CD1c-positive myeloid dendritic cell (primary cell): ENCODE measurements at regions not wholly inside any gene's neighbourhood (a gene's known extent, or its start where the extent isn't known, plus 50 kb on each side); places are given as distances from the start of the nearest gene placed in this dataset.
A peak's percentile ranks its signal among the peaks of the same experiment; 100 is the strongest.
"Not testable (repeated sequence)": the region's sequence is repeated elsewhere in the genome, so short reads cannot be mapped to it uniquely, and the experiment has no call there.

ENCODE experiments used
- DNase-seq: peaks from one replicate; pipeline ENCODE4 v3.0.0-alpha.2; 2016; ENCODE audit errors: extremely low spot score

DNA sequence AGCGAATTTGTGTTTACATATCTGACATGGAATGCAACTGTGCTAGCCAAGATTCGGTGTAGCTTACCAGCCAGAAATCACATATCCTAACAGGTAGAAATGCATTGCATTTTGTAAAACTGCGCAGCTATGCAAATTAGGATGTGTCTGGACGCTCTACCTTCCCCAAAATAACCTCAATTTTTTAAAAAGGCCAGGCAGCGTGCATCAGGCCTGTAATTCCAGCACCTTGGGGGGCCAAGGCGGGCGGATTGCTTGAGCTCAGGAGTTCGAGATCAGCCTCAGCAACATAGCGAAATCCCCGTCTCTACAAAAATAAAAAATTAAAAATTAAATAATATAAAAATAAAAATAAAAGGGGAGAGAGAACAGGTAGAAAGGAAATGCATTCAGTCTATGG is 305.0 kb downstream of the TYW1 start:
- DNase-seq, result no peak

DNA sequence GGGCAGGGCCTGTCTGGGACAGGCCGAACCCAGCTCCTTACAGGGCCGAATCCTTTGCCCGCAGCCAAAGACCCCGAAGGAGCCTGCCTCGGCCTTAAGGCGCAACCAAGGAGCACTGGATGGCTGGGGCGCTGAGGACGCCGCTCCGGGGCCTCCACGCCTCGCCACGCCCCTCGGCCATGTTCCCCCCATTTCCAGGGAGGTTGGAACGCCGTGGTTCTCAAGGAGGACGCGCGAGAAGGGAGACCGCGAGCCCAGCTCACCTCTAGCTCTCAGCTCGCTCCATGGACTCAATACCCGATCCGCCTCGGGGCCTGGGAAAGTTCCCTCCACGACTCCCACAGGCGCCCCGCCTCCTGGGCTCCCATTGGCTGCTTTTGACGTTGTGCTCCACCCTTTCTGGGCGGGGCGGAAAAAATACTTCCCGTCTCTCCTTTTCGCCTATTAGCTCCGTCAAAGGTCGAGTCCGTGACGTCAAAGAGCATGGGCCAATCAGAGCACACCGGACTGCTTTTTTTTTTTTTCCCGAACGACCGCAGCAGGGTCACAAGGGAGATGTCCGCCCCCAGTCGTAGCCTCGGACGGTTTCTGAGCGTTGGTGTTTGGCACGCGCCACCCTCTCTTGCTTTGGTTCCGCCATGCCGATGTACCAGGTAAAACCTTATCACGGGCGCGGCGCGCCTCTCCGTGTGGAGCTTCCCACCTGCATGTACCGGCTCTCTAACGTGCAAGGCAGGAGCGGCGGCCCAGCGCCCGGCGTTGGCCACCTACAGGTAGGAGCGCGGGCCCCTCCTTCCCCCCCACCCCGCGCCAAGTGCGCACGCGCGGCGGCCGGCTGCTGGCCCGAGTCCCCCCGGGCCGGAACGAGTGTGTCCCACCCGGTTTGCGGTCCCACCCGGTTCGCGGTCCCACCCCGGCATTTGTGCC is 305.7 kb downstream of the TYW1 start:
- peak; percentile 99 for DNase-seq

DNA sequence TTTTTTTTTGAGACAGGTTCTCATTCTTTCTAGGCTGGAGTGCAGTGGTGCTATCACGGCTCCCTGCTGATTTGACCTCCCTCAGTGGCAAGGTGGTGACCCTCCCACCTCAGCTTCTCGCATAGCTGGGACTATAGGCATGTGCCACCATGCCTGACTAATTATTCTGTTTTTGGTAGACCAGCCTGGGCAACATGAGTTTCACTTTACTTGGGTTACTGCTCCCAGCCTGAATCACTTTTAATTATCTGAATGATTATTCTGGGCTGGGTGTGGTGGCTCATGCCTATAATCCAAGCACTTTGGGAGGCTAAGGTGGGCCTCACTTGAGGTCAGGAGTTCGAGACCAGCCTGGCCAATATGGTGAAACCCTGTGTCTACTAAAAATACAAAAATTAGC is 308.2 kb downstream of the TYW1 start:
- not testable (repeated sequence) for DNase-seq

DNA sequence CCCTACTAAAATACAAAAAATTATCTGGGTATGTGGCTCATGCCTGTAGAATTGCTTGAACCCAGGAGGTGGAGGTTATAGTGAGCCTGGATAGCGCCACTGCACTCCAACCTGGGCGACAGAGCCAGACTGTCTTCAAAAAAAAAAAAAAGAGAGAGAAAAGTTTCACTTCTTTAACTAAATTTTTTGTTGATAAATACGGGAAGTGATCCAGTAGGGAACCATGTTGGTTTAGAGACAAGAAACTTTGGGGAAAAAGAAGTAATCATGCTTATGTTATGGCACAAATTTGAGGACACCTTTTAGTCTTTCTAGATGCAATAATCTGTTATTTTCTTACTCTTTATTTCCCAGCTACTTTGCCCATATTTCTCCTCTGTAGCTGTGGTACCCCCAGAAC is 309.7 kb downstream of the TYW1 start:
- DNase-seq, result peak; percentile 70

DNA sequence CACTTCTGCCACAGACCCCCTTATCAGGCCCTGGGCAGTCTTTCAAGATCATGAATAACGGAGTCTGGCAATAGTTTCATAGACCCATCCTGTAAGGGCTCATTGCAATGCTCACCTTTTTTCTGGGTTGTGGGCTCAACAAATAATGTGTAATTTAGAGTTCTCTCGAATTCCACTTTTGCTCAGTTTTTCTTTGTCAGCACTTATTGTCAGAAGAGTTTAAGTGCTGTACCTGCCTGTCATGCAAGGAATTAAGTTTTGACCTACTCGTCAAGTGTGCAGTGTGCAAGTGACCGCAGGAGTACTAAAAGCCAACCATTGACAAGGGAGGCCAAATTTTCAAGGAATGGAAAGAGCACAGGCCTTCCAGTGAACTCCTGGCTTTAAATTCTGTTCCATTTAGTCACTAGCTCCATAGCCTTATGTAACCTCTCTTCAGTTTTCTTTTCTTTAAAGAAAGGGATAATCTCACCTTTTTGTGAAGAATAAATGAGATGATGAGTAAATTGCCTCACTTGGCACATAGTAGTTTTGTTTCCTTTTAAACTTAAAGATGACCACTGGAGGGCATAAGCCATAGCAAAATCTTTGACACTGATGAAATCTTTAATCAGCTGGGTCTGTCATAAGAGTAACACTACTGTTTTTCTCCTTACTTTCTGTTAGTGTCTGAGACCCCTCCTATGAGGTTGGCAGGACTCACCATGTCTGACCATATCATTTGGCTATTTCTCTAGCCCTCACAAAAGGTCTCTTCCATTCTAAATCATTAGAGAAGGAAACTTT is 313.3 kb downstream of the TYW1 start:
- no peak for DNase-seq

DNA sequence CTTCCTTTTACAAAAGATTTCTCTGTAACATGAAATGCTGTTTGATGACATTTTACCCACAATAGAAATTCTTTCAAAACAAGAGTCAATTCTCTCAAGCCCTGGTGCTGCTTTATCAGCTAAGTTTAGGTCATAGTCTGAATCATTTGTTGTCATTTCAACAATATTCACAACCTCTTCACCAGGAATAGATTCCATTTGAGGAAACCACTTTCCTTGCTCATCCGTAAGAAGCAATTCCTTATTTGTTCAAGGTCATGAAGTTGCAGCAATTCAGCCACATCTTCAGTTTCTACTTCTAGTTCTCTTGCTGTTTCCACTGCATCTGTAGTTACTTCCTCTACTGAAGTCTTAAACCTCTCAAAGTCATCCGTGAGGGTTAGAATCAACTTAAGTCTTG is 315.3 kb downstream of the TYW1 start:
- DNase-seq, result peak; percentile 18

DNA sequence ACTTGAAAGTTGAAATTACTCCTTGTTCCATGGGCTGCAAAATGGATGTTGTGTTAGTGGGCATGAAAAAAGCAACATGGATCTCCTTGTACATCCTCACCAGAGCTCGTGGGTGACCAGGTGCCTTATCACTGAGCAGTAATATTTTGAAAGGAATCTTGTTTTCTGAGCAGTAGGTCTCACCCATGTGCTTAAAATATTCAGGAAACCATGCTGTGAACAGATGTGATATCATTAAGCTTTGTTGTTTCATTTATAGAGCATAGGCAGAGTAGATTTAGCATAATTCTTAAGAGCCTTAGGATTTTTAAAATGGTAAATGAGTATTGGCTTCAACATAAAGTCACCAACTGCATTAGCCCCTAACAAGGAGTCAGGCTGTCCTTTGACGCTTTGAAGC is 316.6 kb downstream of the TYW1 start:
- no peak for DNase-seq

DNA sequence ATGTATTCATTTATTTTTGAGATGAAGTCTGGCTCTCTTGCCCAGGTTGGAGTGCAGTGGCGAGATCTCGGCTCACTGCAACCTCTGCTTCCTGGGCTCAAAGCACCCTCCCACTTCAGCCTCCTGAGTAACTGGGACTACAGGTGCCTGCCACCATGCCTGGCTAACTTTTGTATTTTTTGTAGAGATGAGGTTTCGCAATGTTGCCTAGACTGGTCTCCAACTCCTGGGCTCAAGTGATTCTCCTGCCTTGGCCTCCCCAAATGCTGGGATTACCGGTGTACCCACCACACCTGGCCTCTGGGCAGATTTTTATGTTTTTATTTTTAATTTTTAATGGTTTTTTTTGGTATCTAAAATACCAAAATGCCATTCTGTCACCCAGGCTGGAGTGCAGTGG is 320.3 kb downstream of the TYW1 start:
- DNase-seq, result not testable (repeated sequence)

DNA sequence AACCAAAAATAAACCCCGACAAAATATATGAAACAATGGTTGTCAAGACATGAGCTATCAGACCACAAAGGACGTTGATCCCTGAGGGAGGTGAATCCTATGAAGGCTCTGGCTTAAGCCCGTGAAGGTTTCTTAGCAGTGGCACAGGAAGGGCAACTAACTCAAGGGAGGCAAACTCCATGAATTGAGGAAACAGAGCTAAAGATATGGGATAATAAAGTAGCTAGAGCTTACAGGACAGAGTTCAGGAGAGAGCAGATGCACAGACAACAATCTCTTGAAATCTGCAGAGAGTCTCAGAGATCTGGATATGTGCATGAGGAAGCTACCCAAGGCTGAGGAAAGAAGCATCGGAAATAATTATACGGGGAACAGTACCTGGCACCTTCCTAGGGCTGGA is 331.6 kb downstream of the TYW1 start:
- not testable (repeated sequence) for DNase-seq

DNA sequence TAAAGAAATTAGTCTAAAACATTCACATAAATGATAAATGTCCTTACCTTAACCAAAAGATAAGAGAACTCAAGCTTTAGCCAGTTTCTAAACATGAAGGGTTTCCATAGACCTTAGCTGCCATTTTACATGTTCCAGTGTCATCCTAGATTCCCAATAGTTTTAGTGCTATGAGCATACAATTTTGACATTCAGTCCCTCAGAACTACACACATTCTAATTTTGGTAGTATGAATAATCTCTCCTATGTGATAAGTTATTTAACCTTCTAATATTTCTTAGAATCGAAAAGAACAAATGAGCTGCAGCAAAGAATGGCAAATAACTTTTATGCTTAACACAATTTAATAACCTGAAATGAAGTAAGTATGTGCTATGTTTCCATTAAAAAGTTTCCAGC is 338.5 kb downstream of the TYW1 start:
- DNase-seq, result not testable (repeated sequence)

DNA sequence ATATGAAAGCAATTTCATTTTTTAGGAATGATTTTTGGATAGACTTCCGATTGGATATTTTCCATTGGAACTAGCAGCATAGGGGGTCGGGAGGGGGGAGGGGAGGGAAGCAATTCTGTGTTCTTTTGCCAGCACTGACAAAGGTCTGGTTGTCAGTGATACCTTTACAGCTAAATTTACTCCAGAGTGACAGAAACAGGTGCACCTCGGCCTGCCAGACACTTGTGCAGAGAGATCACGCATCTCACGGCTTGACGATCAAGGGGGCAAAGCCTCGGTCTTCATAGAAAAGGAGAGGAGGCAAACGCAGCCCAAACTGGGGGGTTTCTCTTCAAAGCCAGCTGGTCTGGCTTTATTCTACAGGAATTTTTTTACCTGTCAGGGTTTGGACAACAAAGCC is 339.0 kb downstream of the TYW1 start:
- not testable (repeated sequence) for DNase-seq

DNA sequence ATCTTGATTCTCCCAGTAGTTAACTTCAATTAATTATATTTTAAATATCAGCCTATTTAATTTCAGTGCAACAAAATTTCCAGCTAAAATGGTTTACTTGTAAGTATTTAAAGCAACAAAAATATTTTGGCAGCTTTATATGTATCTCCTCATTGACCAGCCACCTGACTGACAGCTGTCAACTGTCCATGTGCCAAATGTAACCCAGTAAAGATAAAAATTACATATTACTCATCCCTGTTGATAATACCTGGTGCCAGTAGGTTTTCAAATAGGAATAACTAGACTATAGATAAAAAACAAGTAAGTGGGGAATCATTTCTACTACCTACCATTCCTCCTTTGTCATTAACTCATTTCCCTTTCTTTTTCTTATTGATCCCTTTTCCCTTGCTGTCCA is 341.9 kb downstream of the TYW1 start:
- not testable (repeated sequence) for DNase-seq

DNA sequence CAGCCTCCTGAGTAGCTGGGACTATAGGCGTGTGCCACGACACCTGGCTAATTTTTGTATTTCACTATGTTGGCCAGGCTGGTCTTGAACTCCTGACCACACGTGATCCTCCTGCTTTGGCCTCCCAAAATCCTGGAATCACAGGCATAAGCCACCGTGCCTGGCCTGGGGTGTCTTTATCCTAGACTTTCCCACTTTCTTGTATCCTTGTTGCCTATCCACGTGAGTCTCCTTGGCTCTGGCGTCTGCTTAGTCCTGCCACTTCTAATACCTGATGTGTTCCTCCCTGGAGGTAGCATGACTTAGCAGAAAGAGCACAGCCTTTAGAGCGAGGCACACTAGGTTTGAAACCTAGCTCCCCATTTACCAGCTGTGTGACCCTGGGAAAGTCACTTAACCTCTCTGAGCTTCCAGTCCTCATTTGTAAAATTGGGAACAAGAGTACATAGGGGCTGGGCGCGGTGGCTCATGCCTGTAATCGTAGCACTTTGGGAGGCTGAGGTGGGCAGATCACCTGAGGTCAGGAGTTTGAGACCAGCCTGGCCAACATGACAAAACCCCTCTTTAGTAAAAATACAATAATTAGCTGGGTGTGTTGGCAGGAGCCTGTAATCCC is 344.6 kb downstream of the TYW1 start:
- DNase-seq, result no peak

DNA sequence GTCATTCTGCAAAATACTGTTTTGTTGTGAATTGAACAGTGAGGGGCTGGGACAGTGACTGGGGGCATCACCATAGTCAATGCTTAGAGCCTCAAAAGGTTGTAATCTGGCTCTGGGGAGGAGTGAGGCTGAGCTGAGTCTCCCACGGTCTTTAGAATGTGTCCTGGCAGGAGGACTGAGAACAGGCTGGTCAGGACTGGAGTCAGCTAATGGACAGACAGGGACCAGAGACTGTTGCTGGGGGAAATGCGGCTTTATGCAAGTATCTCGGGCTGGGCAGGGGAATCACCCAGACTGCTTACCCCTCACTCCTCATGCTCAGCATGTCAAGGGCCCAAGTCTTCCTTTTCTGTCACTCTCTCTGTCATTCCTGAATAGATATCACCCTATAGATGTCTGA is 346.5 kb downstream of the TYW1 start:
- no peak for DNase-seq

DNA sequence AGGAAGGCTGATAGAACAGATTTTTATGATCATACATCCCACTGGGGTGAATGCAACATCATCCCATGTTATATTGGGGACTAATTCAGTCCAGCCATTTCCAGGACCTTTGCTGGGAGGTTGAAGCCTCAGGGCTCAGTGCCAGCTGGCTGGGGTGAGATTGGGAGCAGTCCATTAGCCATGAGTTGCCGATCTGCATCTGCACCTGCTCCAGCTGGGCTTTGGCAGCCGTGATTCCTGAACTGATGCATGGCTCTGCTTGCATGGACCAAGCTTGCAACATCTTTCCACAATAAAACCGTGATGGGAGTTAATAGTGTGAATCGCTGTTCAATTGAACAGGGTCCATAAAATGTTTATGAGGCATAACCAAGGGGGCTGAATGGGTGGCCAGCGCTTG is 346.9 kb downstream of the TYW1 start:
- DNase-seq, result no peak

DNA sequence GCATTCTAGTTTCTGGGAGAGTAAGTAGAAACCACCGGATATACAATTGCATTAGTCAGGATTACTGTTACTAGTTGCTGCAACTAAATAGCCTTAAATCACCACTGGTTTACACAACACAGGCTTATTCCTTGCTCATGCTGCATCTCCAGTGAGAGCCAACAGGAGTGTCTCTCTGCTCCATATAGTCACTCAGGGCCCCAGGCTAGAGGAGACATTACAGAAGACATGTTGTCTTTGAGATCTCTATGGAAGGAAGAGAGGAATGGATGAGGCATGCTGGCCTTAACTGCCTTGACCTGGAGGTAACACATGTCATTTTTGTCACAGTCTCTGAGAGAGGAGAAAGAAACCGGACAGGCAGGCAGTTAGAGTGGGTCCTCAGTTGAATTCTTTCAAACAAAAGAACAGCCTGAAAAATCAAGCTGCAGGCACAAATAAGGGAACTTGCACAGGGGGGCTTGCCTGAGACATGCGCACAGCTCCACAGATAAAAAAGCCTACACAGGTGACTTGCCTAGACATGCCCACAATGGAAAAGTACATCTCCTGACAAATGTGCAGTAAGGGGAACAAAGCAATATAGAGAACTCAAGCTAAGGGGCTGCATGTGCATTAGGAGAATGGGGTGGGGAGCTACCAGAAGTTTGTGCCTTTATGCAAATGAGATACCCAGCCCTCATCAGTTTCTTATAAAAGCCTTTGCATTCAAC is 348.0 kb downstream of the TYW1 start:
- no peak for DNase-seq

DNA sequence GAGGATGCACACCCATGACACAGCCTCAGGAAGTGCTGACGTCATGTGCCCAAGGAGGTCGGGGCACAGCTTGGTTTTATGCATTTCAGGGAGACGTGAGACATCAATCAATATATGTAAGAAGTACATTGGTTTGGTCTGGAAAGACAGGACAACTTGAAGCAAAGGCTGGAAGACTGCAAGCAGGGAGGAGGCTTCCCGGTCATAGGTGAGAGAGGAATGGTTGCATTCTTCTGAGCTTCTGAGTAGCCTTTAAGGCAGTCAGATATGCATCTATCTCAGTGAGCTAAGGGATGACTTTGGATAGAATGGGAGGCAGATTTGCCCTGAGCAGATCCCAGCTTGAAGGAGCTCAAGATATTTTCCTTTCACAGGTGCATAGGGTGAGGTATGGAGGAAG is 349.5 kb downstream of the TYW1 start:
- no peak for DNase-seq

DNA sequence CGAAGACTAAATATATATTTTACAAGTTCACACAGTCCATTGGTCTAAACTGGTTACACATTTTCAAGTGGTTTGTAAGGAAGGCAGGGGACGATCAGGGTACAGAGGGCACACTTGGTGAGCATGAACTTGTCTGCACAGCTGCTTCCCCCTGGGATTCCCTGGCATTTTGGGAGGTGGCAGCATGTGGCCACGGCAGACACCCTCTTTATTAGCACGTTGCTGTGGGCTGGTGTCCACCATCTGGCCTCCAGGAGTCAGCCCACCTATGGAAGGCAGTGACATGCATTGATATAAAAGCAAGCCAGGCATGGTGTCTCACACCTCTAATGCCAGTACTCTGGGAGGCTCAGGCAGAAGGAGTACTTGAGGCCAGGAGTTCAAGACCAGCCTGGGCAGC is 350.2 kb downstream of the TYW1 start:
- DNase-seq, result no peak

DNA sequence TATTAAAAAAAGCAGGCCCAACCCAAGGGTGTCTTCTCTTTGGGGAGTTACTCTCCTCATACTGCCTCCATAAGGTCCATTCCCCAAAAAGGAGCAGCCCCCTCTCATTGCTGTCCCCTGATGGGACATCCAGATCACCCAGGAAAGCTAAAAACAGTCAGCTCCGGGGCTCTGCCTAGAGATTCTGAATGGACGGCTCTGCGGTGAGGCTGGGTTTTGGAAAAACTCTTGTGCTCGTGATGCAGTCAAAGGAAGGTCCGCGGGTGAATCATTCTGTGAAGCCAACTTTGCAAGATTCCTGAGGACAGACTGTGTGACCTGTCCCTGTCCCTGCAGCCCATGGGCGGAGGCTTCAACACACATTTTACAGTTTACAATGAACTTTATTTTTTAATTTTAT is 351.5 kb downstream of the TYW1 start:
- no peak for DNase-seq

DNA sequence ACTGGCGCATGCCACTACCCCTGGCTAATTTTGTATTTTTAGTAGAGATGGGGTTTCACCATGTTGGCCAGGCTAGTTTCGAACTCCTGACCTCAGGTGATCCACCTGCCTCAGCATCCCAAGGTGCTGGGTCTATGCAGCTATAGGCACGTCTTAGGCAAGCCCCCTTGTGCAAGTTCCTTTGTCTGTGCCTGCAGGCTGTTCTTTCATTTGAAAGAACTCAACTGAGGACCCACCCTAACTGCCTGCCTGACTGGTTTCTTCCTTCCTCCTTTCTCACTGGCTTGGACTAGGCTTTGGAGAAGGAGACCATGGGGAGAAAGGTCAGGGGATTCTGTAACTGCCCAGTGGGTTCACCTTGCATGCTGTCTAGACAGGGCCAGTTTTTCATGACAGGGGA is 361.0 kb downstream of the TYW1 start:
- DNase-seq, result not testable (repeated sequence)

DNA sequence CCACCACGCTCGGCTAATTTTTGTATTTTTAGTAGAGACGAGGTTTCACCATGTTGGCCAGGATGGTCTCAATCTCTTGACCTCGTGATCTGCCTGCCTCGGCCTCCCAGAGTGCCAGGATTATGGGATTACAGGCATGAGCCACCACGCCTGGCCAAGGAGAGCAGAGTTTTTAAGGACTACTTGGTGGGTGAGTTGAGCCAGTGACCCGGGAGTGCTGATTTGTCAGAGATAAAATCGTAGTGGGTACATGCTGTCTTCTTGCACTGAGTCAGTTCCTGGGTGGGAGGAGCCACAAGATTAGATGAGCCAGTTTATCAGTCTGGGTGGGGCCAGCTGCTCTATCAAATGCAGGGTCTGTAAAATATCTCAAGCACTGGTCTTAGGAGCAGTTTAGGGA is 361.7 kb downstream of the TYW1 start:
- not testable (repeated sequence) for DNase-seq

DNA sequence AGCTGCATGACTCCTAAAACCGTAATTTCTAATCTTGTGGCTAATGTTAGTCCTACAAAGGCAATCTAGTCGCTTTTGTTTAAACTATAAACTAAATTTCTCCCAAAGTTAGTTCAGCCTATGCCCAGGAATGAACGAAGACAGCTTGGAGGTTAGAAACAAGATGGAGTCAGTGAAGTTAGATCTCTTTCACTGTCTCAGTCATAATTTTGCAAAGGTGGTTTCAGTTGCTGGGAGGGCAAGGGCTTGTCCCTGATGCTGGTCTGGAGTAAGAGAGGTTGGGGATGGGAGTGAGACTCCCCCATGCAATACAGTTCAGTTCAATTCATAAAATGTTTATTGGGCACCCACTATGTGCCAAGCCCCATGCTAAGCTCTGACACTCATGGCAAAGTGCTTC is 362.1 kb downstream of the TYW1 start:
- not testable (repeated sequence) for DNase-seq
